Keratinocyte (primary cell): ENCODE measurements at regions not wholly inside any gene's neighbourhood (a gene's known extent, or its start where the extent isn't known, plus 50 kb on each side); places are given as distances from the start of the nearest gene placed in this dataset.

Experiments
- DNase-seq: peaks from one replicate; pipeline ENCODE4 v3.0.0-alpha.2; 2011; ENCODE audit warnings: low read depth, missing footprints, low spot score
- FAIRE-seq: peaks from 2 replicates; lab custom pipeline; 2011; peaks lifted over from hg19 to GRCh38; lab: Jason Lieb, UNC
- H2AFZ ChIP-seq: 2 replicates; pipeline ENCODE4 v1.6.0; 2012; ENCODE audit warnings: low read length, control low read depth, inconsistent platforms; ENCODE audit not compliant: control insufficient read depth
- H3K27ac ChIP-seq: 2 replicates; pipeline ENCODE4 v1.5.1; 2011; ENCODE audit warnings: low read length; ENCODE audit not compliant: control insufficient read depth, insufficient read depth
- H3K27me3 ChIP-seq: 3 replicates; pipeline ENCODE4 v1.6.0; 2011; ENCODE audit warnings: low read length; ENCODE audit not compliant: control insufficient read depth, insufficient read depth; ENCODE audit errors: extremely low read depth
- H3K36me3 ChIP-seq, 2 experiments: 2 replicates in 1 of 2; 3 replicates in 1 of 2; pipeline ENCODE4 v1.5.1; 2011; ENCODE audit warnings: low read length in 2 of 2, mild to moderate bottlenecking in 1 of 2; ENCODE audit not compliant: control insufficient read depth in 2 of 2, insufficient read depth in 2 of 2; ENCODE audit errors: extremely low read depth in 1 of 2
- H3K4me1 ChIP-seq: 3 replicates; pipeline ENCODE4 v1.5.1; 2011; ENCODE audit warnings: low read length; ENCODE audit not compliant: control insufficient read depth, insufficient read depth; ENCODE audit errors: extremely low read depth
- H3K4me2 ChIP-seq: 3 replicates; pipeline ENCODE4 v1.6.0; 2011; ENCODE audit warnings: low read depth, low read length; ENCODE audit not compliant: control insufficient read depth, insufficient read depth; ENCODE audit errors: extremely low read depth
- H3K4me3 ChIP-seq, 3 experiments: fragments of 200-600 bp in 1 of 3; sonication (generic) in 1 of 3; 2 replicates in 2 of 3; 3 replicates in 1 of 3; pipeline ENCODE4 v1.5.1; 2011 to 2016; ENCODE audit warnings: low read length in 3 of 3, mild to moderate bottlenecking in 3 of 3, control low read depth in 2 of 3, inconsistent platforms in 1 of 3, low read depth in 1 of 3, mixed read lengths in 1 of 3, mixed run types in 1 of 3, moderate library complexity in 1 of 3; ENCODE audit not compliant: control insufficient read depth in 2 of 3, insufficient read depth in 2 of 3; ENCODE audit errors: extremely low read depth in 1 of 3
- H3K79me2 ChIP-seq: 2 replicates; pipeline ENCODE4 v1.6.0; 2012; ENCODE audit warnings: low read length; ENCODE audit not compliant: control insufficient read depth, insufficient read depth
- H3K9ac ChIP-seq: 3 replicates; pipeline ENCODE4 v1.6.0; 2011; ENCODE audit warnings: low read length; ENCODE audit not compliant: control insufficient read depth, insufficient read depth; ENCODE audit errors: extremely low read depth
- H3K9me1 ChIP-seq: 3 replicates; pipeline ENCODE4 v1.6.0; 2011; ENCODE audit warnings: low read length; ENCODE audit not compliant: control insufficient read depth, insufficient read depth; ENCODE audit errors: extremely low read depth
- H3K9me3 ChIP-seq: 2 replicates; pipeline ENCODE4 v1.5.1; 2012; ENCODE audit warnings: low read depth, low read length; ENCODE audit not compliant: control insufficient read depth
- H4K20me1 ChIP-seq: 3 replicates; pipeline ENCODE4 v1.6.0; 2011; ENCODE audit warnings: low read length; ENCODE audit not compliant: control insufficient read depth, insufficient read depth; ENCODE audit errors: extremely low read depth
- EZH2 ChIP-seq: IDR thresholded peaks from one replicate; pipeline ENCODE4 v1.6.1; 2012; ENCODE audit warnings: inconsistent platforms, mild to moderate bottlenecking, low read length, moderate library complexity
- dilution Hi-C: fragments of 300-500 bp; cut with MboI; formaldehyde crosslinking; loops from one replicate; pipeline ENCODE4 v1.7.0; 2020; ENCODE audit warnings: low sequenced_read_pairs; ENCODE audit not compliant: extremely low pct_ligation_motif_present
- TF ChIP-seq, protein P1 (sequence below), 3 experiments: IDR thresholded peaks in 1 of 3; conservative IDR thresholded peaks in 1 of 3; optimal IDR thresholded peaks in 1 of 3; 2 replicates in 2 of 3; 3 replicates in 1 of 3; pipeline versions ENCODE3 to v1.5.1; 2011; ENCODE audit warnings: low read length in 3 of 3, mild to moderate bottlenecking in 3 of 3, moderate library complexity in 2 of 3, control low read depth in 1 of 3, inconsistent platforms in 1 of 3; ENCODE audit not compliant: insufficient read depth in 2 of 3; ENCODE audit errors: extremely low read depth in 1 of 3

DNA sequence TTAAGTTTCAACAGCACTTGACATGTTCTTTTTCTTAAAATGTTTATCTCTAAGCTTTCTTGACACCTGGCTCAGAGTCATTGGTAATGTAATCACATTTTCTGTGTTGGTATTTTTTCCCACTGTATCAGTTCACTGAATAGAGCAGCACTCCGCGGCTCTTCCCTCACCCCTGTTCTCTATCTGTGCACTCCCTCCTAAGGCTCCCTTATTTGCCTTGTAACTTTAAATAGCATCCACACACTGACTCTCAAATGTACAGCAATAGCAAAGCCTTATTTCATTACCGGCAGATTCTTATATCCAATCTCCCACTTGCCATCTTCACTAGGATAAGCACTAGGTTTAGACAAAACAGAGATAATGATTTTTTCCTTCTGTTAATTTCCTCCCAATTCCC is 935.5 kb upstream of the SLC10A2 start:
- no peak overlapping the region for H3K4me2 ChIP-seq
- no peaks in the 10 kb centered on the region for H3K36me3 ChIP-seq
- no peak overlapping the region for H3K27ac ChIP-seq
- FAIRE-seq (no peak), DNase-seq (no peak)
- dilution Hi-C loops, result no loop called here
- no peaks in the 10 kb centered on the region for H3K9me3 ChIP-seq
- no peak overlapping the region for H3K4me3 ChIP-seq
- no peaks in the 10 kb centered on the region for H3K27me3 ChIP-seq
- no peaks in the 10 kb centered on the region for H3K79me2 ChIP-seq
- no peaks in the 10 kb centered on the region for H3K9me1 ChIP-seq
- no peaks in the 10 kb centered on the region for H3K4me1 ChIP-seq
- no peaks in the 10 kb centered on the region for H4K20me1 ChIP-seq
- H3K9ac ChIP-seq, result no peak overlapping the region
- TF ChIP-seq EZH2, result no peak
- TF ChIP-seq, protein P1, sequence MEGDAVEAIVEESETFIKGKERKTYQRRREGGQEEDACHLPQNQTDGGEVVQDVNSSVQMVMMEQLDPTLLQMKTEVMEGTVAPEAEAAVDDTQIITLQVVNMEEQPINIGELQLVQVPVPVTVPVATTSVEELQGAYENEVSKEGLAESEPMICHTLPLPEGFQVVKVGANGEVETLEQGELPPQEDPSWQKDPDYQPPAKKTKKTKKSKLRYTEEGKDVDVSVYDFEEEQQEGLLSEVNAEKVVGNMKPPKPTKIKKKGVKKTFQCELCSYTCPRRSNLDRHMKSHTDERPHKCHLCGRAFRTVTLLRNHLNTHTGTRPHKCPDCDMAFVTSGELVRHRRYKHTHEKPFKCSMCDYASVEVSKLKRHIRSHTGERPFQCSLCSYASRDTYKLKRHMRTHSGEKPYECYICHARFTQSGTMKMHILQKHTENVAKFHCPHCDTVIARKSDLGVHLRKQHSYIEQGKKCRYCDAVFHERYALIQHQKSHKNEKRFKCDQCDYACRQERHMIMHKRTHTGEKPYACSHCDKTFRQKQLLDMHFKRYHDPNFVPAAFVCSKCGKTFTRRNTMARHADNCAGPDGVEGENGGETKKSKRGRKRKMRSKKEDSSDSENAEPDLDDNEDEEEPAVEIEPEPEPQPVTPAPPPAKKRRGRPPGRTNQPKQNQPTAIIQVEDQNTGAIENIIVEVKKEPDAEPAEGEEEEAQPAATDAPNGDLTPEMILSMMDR (optimal IDR thresholded peaks at IDR 0.05 in 1 of 3, IDR thresholded peaks at IDR 0.05 in 1 of 3, conservative IDR thresholded peaks at IDR 0.05 in 1 of 3; ENCODE audit: extremely low read depth in 1 of 3, insufficient read depth in 2 of 3, low read length in 3 of 3), result no peak
- H2AFZ ChIP-seq, result no peak overlapping the region

DNA sequence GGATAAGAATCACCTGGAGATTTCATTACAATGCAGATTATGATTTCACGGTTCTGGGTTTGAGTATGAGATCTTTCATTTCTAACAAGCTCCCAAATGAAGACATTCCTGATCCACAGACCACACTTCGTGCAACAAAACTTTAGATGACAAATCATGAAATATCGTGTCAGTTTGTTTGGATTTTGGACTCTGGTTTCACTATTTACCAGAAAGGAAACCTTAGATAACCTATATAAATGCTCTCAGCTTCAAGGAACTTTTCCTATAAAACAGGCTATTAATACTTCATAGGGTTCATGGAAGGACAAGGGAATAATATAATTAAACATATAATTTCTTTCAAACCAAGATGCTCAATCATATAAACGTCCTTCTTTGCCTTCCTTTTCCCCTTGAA is 930.5 kb upstream of the SLC10A2 start:
- Histone ChIP-seq H3K9me3 (no peaks in the 10 kb centered on the region), H3K9me1 (no peaks in the 10 kb centered on the region), H2AFZ (no peak overlapping the region), H3K27me3 (no peaks in the 10 kb centered on the region), H3K4me2 (no peak overlapping the region), H3K9ac (no peak overlapping the region), H3K36me3 (no peaks in the 10 kb centered on the region), H3K27ac (no peak overlapping the region), H4K20me1 (no peaks in the 10 kb centered on the region), H3K79me2 (no peaks in the 10 kb centered on the region), H3K4me3 (no peak overlapping the region), H3K4me1 (no peaks in the 10 kb centered on the region)
- no peak for DNase-seq
- no peak for FAIRE-seq
- dilution Hi-C loops, result no loop called here
- TF ChIP-seq, protein P1 (optimal IDR thresholded peaks at IDR 0.05 in 1 of 3, IDR thresholded peaks at IDR 0.05 in 1 of 3, conservative IDR thresholded peaks at IDR 0.05 in 1 of 3; ENCODE audit: extremely low read depth in 1 of 3, insufficient read depth in 2 of 3, low read length in 3 of 3), result no peak
- TF ChIP-seq EZH2, result no peak
